ENCODE measurements at regions not wholly inside any gene's neighbourhood (a gene's known extent, or its start where the extent isn't known, plus 50 kb on each side); places are given as distances from the start of the nearest gene placed in this dataset.

GRCh38 chr21:31503939-31504338 is 155.6 kb upstream of the SOD1 start:
- no peak for DNase-seq (ENCODE audit: low read depth)
- no peak for TF ChIP-seq CTCF (IDR thresholded peaks at IDR 0.05; ENCODE audit: control insufficient read depth, extremely low read depth, insufficient read depth)
- H3K4me3 ChIP-seq (ENCODE audit: low read depth, low read length): no peak overlapping the region

DNA sequence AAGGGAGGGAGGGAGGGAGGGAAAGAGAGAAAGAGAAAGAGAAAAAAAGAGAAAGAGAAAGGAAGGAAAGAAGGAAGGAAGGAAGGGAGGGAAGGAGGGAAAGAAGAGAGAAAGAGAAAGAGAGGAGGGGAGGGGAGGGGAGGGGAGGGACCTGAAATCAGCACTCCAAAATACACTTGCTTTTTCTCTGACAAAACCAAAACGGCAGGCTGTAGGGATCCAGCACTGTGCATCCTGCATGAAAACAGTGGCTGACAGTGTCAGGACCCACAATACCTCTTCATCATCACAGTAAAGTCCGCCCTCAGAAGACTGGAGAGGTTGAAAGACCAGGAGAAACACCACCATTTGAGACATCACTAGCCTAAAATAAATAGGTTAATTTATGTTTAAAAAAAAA is 156.0 kb upstream of the SOD1 start:
- no peak for TF ChIP-seq CTCF (IDR thresholded peaks at IDR 0.05; ENCODE audit: control insufficient read depth, extremely low read depth, insufficient read depth)
- no peak for DNase-seq (ENCODE audit: low read depth)
- no peak overlapping the region for H3K4me3 ChIP-seq (ENCODE audit: low read depth, low read length)

GRCh38 chr21:31502537-31503143 is 156.9 kb upstream of the SOD1 start:
- no peak overlapping the region for H3K4me3 ChIP-seq (ENCODE audit: low read depth, low read length)
- TF ChIP-seq CTCF (IDR thresholded peaks at IDR 0.05; ENCODE audit: control insufficient read depth, extremely low read depth, insufficient read depth): no peak

GRCh38 chr21:31501926-31502325 is 157.6 kb upstream of the SOD1 start:
- no peak overlapping the region for H3K4me3 ChIP-seq (ENCODE audit: low read depth, low read length)

More at GRCh38 chr21:31502537-31503143, 156.9 kb upstream of the SOD1 start:
- no peak for DNase-seq (ENCODE audit: low read depth)

DNA sequence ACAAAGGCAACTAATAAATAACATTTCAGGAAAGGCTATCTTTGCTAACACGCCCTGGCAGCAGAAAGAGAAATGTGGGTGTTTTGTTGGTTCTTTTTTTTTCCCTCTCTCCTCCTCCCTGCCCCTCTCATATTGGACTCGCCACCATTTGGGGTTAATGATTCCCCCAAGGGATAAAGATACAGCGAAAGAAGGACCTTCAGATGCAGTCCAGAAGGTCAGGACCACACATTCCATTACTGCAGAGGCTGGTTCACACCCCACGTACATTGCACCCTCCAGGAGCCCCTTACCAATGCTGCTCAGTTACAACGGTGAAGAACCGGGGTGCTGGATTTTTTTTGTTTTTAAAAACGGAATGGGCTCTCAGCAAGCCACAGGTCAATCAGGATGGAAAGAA is 156.9 kb upstream of the TIAM1 start:
- no peak for TF ChIP-seq CTCF (IDR thresholded peaks at IDR 0.05; ENCODE audit: control insufficient read depth, extremely low read depth, insufficient read depth)
- DNase-seq (ENCODE audit: low read depth): no peak
- no peak overlapping the region for H3K4me3 ChIP-seq (ENCODE audit: low read depth, low read length)

More at GRCh38 chr21:31501926-31502325, 157.6 kb upstream of the SOD1 start:
- DNase-seq (ENCODE audit: low read depth): no peak
- no peak for TF ChIP-seq CTCF (IDR thresholded peaks at IDR 0.05; ENCODE audit: control insufficient read depth, extremely low read depth, insufficient read depth)

- no peak for TF ChIP-seq CTCF (IDR thresholded peaks at IDR 0.05; ENCODE audit: control insufficient read depth, extremely low read depth, insufficient read depth)
- no peak for DNase-seq (ENCODE audit: low read depth)
- H3K4me3 ChIP-seq (ENCODE audit: low read depth, low read length): no peak overlapping the region
Observed at GRCh38 chr21:31500071-31500470, 156.0 kb upstream of the TIAM1 start.

DNA sequence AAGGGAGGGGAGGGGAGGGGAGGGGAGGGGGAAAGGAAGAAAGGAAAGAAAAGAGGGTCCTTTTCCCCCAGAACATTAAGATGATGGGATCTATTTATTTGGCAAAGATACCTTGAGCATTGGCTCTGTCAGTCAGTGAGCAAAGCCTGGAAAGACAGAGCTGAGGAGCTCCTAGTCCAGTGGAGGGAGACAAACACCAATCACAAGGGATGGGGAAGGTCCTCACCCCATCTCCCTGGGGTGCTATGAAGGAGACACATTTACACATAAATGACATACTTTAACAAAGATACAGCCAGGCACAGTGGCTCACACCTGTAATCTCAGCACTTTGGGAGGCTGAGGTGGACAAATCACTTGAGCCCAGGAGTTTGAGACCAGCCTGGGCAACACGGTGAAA is 154.9 kb upstream of the TIAM1 start:
- H3K4me3 ChIP-seq (ENCODE audit: low read depth, low read length): no peak overlapping the region
- DNase-seq (ENCODE audit: low read depth): no peak
- TF ChIP-seq CTCF (IDR thresholded peaks at IDR 0.05; ENCODE audit: control insufficient read depth, extremely low read depth, insufficient read depth): 0 out of 2 replicates have a peak, but pooled peaks have one; percentile 7

Measured in LNCaP clone FGC (cell line).